IMR-90 (cell line): ENCODE measurements at regions not wholly inside any gene's neighbourhood (a gene's known extent, or its start where the extent isn't known, plus 50 kb on each side); places are given as distances from the start of the nearest gene placed in this dataset.
A peak's percentile ranks its signal among the peaks of the same experiment; 100 is the strongest.

Experiments
- ATAC-seq: fragments of 200-7000 bp; cut with Tn5 transposase; 2 replicates; pipeline ENCODE4 v1.9.1; 2020; ENCODE audit warnings: low read depth, mild to moderate bottlenecking, moderate library complexity
- BruUV-seq: library from RNA; stranded (reverse); fragments of 400-500 nt; replicated peaks from 2 replicates; lab custom pipeline; 2021; lab: Mats Ljungman, UMichigan
- CTCF ChIA-PET: fragments of 300-600 bp; formaldehyde crosslinking; extraction: SDS; loops from one replicate; lab custom pipeline; 2021; ENCODE audit warnings: antibody characterized with exemption; lab: Yijun Ruan, JAX
- POLR2A ChIA-PET: fragments of 300-600 bp; sonication (Branson Sonifier 250); formaldehyde crosslinking; loops from one replicate; lab custom pipeline; 2022; ENCODE audit warnings: antibody characterized with exemption; ENCODE audit not compliant: unreplicated experiment; lab: Charles Lee
- DNase-seq: peaks from one replicate; pipeline ENCODE4 v3.0.0; 2013
- H2AFZ ChIP-seq: replicated peaks from 2 replicates; pipeline ENCODE3; 2013; ENCODE audit warnings: low read length, mild to moderate bottlenecking; ENCODE audit not compliant: poor library complexity
- H2AK5ac ChIP-seq: 2 replicates; pipeline ENCODE4 v1.6.1; 2013; ENCODE audit warnings: low read depth, low read length, inconsistent platforms
- H2AK9ac ChIP-seq: replicated peaks from 2 replicates; pipeline ENCODE3; 2013; ENCODE audit warnings: mild to moderate bottlenecking, low read depth, low read length, moderate library complexity; ENCODE audit not compliant: poor library complexity
- H2BK120ac ChIP-seq: 2 replicates; pipeline ENCODE4 v1.6.1; 2013; ENCODE audit warnings: low read depth, low read length, inconsistent platforms
- H2BK15ac ChIP-seq: 3 replicates; pipeline ENCODE4 v1.6.1; 2013; ENCODE audit warnings: low read depth, low read length, inconsistent platforms
- H2BK20ac ChIP-seq: 2 replicates; pipeline ENCODE4 v1.6.1; 2013; ENCODE audit warnings: low read depth, mild to moderate bottlenecking, inconsistent platforms, low read length, moderate library complexity
- H2BK5ac ChIP-seq: 2 replicates; pipeline ENCODE4 v1.6.1; 2013; ENCODE audit warnings: mild to moderate bottlenecking, low read depth, low read length, inconsistent platforms; ENCODE audit not compliant: poor library complexity, severe bottlenecking
- H3K14ac ChIP-seq: replicated peaks from 2 replicates; pipeline ENCODE4 v1.6.1; 2013; ENCODE audit warnings: low read depth, low read length, inconsistent platforms
- H3K18ac ChIP-seq: 2 replicates; pipeline ENCODE4 v1.6.1; 2013; ENCODE audit warnings: low read depth, low read length, control low read depth
- H3K23ac ChIP-seq: 2 replicates; pipeline ENCODE4 v1.6.1; 2013; ENCODE audit warnings: low read depth, low read length, inconsistent platforms
- H3K27ac ChIP-seq: 2 replicates; pipeline ENCODE4 v1.5.1; 2013; ENCODE audit warnings: mild to moderate bottlenecking, control low read depth, low read length; ENCODE audit not compliant: insufficient read depth
- H3K27me3 ChIP-seq: 2 replicates; pipeline ENCODE4 v1.6.1; 2013; ENCODE audit warnings: low read length; ENCODE audit not compliant: control insufficient read depth, insufficient read depth
- H3K36me3 ChIP-seq: 2 replicates; pipeline ENCODE4 v1.6.1; 2013; ENCODE audit warnings: low read length, mixed read lengths; ENCODE audit not compliant: control insufficient read depth, insufficient read depth
- H3K4ac ChIP-seq: 2 replicates; pipeline ENCODE4 v1.6.1; 2013; ENCODE audit warnings: low read depth, low read length, inconsistent platforms
- H3K4me1 ChIP-seq: 2 replicates; pipeline ENCODE4 v1.6.1; 2013; ENCODE audit warnings: low read length, mixed read lengths; ENCODE audit not compliant: control insufficient read depth, insufficient read depth
- H3K4me2 ChIP-seq: 2 replicates; pipeline ENCODE4 v1.6.1; 2013; ENCODE audit warnings: low read depth, mild to moderate bottlenecking, control low read depth, low read length, moderate library complexity
- H3K4me3 ChIP-seq: 2 replicates; pipeline ENCODE4 v1.5.1; 2013; ENCODE audit warnings: low read depth, mild to moderate bottlenecking, control low read depth, low read length, moderate library complexity; ENCODE audit not compliant: insufficient read depth
- H3K56ac ChIP-seq: 2 replicates; pipeline ENCODE4 v1.6.1; 2013; ENCODE audit warnings: low read length, inconsistent platforms; ENCODE audit not compliant: insufficient read depth; ENCODE audit errors: extremely low read depth
- H3K79me1 ChIP-seq, 2 experiments: 2 replicates each; pipeline ENCODE4 v1.6.1; 2013; ENCODE audit warnings: low read length in 2 of 2, inconsistent platforms in 1 of 2, low read depth in 1 of 2
- H3K9ac ChIP-seq: 2 replicates; pipeline ENCODE4 v1.6.1; 2013; ENCODE audit warnings: low read depth, low read length, control low read depth
- H3K9me1 ChIP-seq: 2 replicates; pipeline ENCODE4 v1.6.1; 2013; ENCODE audit warnings: low read length, inconsistent platforms; ENCODE audit not compliant: insufficient read depth
- H3K9me3 ChIP-seq: 2 replicates; pipeline ENCODE4 v1.6.1; 2013; ENCODE audit warnings: low read length; ENCODE audit not compliant: control insufficient read depth, insufficient read depth
- H4K20me1 ChIP-seq: 2 replicates; pipeline ENCODE4 v1.6.1; 2013; ENCODE audit warnings: low read length, inconsistent platforms; ENCODE audit not compliant: insufficient read depth
- H4K5ac ChIP-seq: 2 replicates; pipeline ENCODE4 v1.6.1; 2013; ENCODE audit warnings: mild to moderate bottlenecking, low read depth, low read length, control low read depth
- H4K8ac ChIP-seq, 2 experiments: 2 replicates each; pipeline ENCODE4 v1.6.1; 2013; ENCODE audit warnings: low read depth in 2 of 2, low read length in 2 of 2, control low read depth in 1 of 2, inconsistent platforms in 1 of 2
- H4K91ac ChIP-seq: 2 replicates; pipeline ENCODE4 v1.6.1; 2013; ENCODE audit warnings: low read depth, low read length, inconsistent platforms; ENCODE audit not compliant: insufficient read depth
- CEBPB ChIP-seq: IDR thresholded peaks from 2 replicates; pipeline ENCODE4 v1.6.1; 2012; ENCODE audit warnings: low read depth, low read length, improper control_type of control experiment
- FOS ChIP-seq: fragments of 150-350 bp; IDR thresholded peaks from 2 replicates; pipeline ENCODE4 v1.6.1; 2016; ENCODE audit warnings: low read depth, low read length
- RAD21 ChIP-seq: IDR thresholded peaks from 2 replicates; pipeline ENCODE4 v1.6.1; 2012; ENCODE audit warnings: low read length, improper control_type of control experiment
- SMC3 ChIP-seq: fragments of 150-350 bp; IDR thresholded peaks from 2 replicates; pipeline ENCODE4 v1.6.1; 2016; ENCODE audit warnings: low read depth, mild to moderate bottlenecking, antibody characterized with exemption, low read length, moderate library complexity
- WGBS, 2 experiments: methylation state at CpG; one replicate each; pipeline versions ENCODE4 v1.1.5 to v1.1.7; 2013; ENCODE audit warnings: missing lambda C conversion rate in 2 of 2; ENCODE audit not compliant: insufficient read length in 1 of 2; ENCODE audit errors: extremely low coverage in 2 of 2; 5-methylcytosine and 5-hydroxymethylcytosine counted together
- dilution Hi-C: fragments of 300-500 bp; cut with HindIII; formaldehyde crosslinking; loops from one replicate; pipeline ENCODE4 v1.14.3; 2018; ENCODE audit warnings: low sequenced_read_pairs; ENCODE audit not compliant: unreplicated experiment
- in situ Hi-C: fragments of 300-500 bp; cut with MboI; formaldehyde crosslinking; loops from 3 replicates; pipeline ENCODE4 v1.14.3; 2019; ENCODE audit warnings: low sequenced_read_pairs, inconsistent platforms, mixed read lengths
- intact Hi-C: fragments of 100-400 bp; cut with micrococcal nuclease; formaldehyde crosslinking; loops from 2 replicates; pipeline ENCODE4 v1.10.0; 2022
- TF ChIP-seq, protein P1 (sequence below): fragments of 150-350 bp; IDR thresholded peaks from 2 replicates; pipeline ENCODE4 v1.6.1; 2017; ENCODE audit warnings: mild to moderate bottlenecking, antibody characterized with exemption, low read length, low read depth
- TF ChIP-seq, protein P2 (sequence below): conservative IDR thresholded peaks from 2 replicates; pipeline ENCODE4 v1.5.1; 2012; ENCODE audit warnings: mild to moderate bottlenecking, low read depth, low read length, improper control_type of control experiment

DNA sequence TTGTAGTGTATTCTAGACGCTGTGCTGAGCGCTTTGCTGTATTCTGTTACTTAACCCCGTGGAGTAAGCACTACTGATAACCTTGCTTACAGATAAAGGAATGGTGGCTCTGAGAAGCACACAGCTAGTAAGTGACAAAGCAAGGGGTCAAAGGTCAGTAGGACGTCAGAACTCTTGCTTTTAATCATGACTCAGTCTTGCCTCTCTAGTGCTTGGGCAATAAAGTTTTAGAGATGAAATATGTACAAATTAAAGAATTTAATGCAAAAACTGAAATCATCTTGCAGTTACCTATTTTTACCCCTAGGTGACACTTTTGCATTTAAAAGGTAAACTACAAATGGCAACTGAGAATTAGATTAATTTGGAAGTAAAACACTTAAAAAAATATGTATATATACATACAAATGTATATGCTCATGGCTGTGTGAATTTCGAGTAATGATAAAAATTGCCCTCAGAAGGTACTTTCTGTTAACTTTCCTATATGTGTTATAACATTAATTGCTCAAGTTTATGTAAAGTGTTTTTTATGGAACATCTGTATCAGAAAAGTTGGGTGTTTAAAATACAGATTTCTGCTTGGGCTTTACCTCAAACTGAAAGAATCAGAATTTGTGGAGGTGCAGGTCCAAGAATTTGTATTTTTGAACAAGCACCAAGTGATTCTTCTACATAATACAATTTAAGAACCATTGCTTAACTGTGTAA lies 175.1 kb upstream of the DAB2 start:
- DNase-seq = peak; percentile 72
- Histone ChIP-seq H3K14ac (no peak overlapping the region), H3K36me3 (no peaks in the 10 kb centered on the region), H4K91ac (no peak overlapping the region), H2BK120ac (no peak overlapping the region), H3K56ac (no peak overlapping the region), H2BK5ac (no peak overlapping the region), H4K20me1 (no peaks in the 10 kb centered on the region; the same call in 1 of the 2 replicates), H2AFZ (no peak overlapping the region), H3K9me3 (no peaks in the 10 kb centered on the region), H4K5ac (no peak overlapping the region), H3K18ac (no peak overlapping the region), H2BK20ac (no peak overlapping the region), H2BK15ac (no peak overlapping the region), H4K8ac (no peak overlapping the region), H3K4me1 (no peaks in the 10 kb centered on the region), H3K23ac (no peak overlapping the region), H3K27me3 (no peaks in the 10 kb centered on the region; the same call in 1 of the 2 replicates), H3K79me1 (no peaks in the 10 kb centered on the region), H3K4me3 (no peak overlapping the region), H2AK9ac (no peak overlapping the region), H3K4me2 (no peak overlapping the region), H2AK5ac (no peak overlapping the region), H3K9ac (no peak overlapping the region), H3K9me1 (no peaks in the 10 kb centered on the region), H3K27ac (no peak overlapping the region), H3K4ac (no peak overlapping the region)
- 37% methylated on average over 2 of the region's 5 CpGs; no CpG with 5 or more reads in 1 of the 2 experiments for WGBS, 2 experiments
- TF ChIP-seq FOS (no peak), CEBPB (peak; percentile 72), SMC3 (0 out of 2 replicates have a peak, but pooled peaks have one; percentile 25), RAD21 (peak; percentile 42)
- TF ChIP-seq, protein P1, sequence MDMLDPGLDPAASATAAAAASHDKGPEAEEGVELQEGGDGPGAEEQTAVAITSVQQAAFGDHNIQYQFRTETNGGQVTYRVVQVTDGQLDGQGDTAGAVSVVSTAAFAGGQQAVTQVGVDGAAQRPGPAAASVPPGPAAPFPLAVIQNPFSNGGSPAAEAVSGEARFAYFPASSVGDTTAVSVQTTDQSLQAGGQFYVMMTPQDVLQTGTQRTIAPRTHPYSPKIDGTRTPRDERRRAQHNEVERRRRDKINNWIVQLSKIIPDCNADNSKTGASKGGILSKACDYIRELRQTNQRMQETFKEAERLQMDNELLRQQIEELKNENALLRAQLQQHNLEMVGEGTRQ = no peak
- TF ChIP-seq, protein P2, sequence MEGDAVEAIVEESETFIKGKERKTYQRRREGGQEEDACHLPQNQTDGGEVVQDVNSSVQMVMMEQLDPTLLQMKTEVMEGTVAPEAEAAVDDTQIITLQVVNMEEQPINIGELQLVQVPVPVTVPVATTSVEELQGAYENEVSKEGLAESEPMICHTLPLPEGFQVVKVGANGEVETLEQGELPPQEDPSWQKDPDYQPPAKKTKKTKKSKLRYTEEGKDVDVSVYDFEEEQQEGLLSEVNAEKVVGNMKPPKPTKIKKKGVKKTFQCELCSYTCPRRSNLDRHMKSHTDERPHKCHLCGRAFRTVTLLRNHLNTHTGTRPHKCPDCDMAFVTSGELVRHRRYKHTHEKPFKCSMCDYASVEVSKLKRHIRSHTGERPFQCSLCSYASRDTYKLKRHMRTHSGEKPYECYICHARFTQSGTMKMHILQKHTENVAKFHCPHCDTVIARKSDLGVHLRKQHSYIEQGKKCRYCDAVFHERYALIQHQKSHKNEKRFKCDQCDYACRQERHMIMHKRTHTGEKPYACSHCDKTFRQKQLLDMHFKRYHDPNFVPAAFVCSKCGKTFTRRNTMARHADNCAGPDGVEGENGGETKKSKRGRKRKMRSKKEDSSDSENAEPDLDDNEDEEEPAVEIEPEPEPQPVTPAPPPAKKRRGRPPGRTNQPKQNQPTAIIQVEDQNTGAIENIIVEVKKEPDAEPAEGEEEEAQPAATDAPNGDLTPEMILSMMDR = peak; percentile 57
- ChIA-PET CTCF (interaction anchor here (1.1 to 1.3 kb wide), 2 partner anchors 19 to 114 kb away, joined by 3 to 5 read pairs; no protein-coding TSS in a partner anchor), POLR2A (interaction anchor here (0.5 kb wide), 1 partner anchor 135 kb away, joined by 3 read pairs; no protein-coding TSS in a partner anchor)
- intact Hi-C loops = no loop called here
- BruUV-seq = no TSS peak
- peak; percentile 79 for ATAC-seq
- dilution Hi-C loops = no loop called here
- in situ Hi-C loops = no loop called here
